GM12874 (cell line): ENCODE measurements at regions not wholly inside any gene's neighbourhood (a gene's known extent, or its start where the extent isn't known, plus 50 kb on each side); places are given as distances from the start of the nearest gene placed in this dataset.

ENCODE experiments used
- TF ChIP-seq, protein P1 (sequence below): IDR thresholded peaks from 2 replicates; pipeline ENCODE4 v1.5.1; 2011; ENCODE audit warnings: low read depth, mild to moderate bottlenecking, control low read depth, low read length, moderate library complexity; ENCODE audit not compliant: insufficient read depth

DNA sequence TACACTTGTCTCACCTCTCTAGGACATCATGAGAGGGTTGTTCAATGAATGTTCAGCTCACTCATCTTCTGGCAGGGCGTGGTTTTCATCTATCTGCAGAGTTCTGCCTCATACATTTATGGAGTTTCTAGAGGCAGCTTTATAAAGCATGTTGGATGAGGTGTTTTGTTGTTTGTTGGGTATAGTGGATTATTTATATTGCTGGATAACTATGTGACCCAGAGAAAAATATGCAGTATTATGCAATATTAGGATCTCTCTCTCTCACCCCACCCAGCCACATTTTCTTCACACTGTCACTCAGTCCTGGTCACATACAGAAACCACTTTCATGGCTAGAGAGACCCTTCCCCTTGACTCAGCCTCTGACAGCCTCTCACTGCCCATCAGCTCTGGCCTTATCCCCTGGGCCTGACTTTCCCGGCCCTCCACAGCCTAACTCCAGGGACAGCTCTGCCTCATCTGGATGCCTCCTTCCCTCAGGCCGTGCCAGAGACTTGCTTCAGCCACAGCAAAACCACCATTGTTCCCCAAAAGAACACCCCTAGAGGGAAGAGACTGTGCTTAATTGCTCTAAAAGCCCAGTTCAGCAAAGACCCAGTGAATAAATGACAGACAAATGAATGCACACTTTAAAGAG lies 260.3 kb downstream of the MYCN start:
- TF ChIP-seq, protein P1, sequence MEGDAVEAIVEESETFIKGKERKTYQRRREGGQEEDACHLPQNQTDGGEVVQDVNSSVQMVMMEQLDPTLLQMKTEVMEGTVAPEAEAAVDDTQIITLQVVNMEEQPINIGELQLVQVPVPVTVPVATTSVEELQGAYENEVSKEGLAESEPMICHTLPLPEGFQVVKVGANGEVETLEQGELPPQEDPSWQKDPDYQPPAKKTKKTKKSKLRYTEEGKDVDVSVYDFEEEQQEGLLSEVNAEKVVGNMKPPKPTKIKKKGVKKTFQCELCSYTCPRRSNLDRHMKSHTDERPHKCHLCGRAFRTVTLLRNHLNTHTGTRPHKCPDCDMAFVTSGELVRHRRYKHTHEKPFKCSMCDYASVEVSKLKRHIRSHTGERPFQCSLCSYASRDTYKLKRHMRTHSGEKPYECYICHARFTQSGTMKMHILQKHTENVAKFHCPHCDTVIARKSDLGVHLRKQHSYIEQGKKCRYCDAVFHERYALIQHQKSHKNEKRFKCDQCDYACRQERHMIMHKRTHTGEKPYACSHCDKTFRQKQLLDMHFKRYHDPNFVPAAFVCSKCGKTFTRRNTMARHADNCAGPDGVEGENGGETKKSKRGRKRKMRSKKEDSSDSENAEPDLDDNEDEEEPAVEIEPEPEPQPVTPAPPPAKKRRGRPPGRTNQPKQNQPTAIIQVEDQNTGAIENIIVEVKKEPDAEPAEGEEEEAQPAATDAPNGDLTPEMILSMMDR = no peak

DNA sequence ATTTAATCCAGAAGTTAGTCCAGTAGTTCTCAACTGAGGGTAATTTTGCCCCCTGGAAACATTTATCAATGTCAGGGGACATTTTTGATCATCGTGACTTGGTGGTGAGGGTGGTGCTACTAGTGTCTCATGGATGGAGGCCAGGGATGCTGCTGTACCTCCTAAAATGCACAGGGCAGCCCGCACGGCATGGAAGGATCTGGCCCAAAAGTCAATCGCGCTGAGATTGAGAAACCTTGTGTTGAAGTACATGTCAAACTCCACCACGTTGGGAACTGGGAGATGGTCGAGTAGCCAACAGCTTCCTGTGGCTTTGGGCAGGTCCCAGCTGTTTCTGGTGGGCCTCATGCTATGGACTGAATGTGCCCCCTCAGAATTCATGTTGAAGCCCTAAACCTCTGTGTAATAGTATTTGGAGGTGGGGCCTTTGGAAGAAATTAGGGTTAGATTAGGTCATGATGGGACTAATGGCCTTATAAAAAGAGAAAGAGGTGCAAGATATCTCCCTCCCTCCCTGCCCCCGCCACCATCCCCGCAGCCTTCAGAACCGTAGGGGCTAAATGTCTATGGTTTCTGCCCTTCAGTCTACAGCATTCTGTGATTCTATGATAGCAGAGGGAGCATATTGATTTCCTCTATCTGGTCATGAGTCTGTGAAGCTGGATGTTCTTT lies 259.7 kb downstream of the MYCN start:
- TF ChIP-seq, protein P1 = no peak

DNA sequence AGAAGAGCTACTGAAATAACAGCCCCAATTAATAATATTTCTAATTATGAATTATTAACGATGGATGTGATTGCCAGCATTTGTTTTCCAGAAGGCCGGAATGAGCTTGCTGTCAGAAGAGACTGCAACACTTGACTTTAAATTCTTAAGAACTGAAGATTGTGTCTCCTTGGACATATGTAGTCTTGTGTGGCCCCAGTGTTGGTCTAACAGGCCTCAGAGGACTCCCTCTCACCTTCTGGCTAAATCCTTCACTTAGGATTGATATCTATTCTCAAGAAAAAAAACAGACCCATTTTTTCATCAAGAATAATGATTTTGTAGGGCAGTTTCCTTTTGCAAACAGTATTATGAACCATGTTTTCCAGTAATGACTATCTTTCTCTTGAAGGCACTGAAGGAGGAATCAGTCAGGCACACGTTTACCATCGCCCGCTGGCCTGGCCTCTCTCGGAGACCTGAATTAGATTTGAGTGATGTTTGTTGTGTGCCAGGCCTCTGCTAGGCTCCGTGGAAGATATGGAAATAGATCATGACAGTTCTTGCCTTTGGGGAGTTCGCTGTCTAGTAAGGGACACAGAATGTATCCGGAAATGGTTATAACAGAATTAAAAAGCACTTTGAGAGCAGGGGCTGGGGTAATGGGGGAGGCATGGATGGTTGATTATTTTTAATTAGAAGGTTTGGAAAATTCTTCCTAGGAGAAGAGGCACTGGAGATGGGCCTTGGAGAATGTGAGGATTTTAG lies 258.0 kb downstream of the MYCN start:
- TF ChIP-seq, protein P1 = no peak

DNA sequence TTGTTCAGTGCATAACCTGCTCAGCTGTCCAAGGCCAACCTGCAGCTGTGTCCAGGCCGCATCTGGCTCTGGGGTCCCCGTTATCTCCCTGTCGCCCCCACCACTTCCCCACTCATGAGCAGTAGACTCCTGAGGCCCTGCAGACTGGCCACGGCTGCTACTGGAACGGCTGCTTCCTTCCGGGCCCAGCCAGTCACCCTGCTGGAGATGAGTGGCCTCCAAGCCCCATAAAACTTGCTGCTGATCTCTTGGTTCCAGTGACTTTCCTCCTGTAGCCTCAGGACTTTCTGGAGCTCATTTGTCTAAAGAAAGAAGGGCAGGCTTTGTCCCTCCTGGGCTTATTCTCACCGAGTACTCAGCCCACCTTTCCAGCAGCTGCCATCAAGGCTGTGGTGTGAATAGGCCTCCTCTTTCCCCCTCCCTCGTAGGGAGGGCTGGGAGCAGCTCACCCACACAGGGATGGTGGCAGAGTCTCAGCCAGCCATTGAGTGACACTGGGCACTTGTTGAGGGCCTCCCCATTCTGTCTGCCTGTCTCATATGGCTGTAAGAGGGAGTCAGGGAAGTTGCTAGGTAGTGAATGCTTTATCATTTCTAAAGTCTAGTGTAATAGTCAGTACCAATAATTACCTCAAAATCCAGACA lies 257.3 kb downstream of the MYCN start:
- TF ChIP-seq, protein P1 = no peak

DNA sequence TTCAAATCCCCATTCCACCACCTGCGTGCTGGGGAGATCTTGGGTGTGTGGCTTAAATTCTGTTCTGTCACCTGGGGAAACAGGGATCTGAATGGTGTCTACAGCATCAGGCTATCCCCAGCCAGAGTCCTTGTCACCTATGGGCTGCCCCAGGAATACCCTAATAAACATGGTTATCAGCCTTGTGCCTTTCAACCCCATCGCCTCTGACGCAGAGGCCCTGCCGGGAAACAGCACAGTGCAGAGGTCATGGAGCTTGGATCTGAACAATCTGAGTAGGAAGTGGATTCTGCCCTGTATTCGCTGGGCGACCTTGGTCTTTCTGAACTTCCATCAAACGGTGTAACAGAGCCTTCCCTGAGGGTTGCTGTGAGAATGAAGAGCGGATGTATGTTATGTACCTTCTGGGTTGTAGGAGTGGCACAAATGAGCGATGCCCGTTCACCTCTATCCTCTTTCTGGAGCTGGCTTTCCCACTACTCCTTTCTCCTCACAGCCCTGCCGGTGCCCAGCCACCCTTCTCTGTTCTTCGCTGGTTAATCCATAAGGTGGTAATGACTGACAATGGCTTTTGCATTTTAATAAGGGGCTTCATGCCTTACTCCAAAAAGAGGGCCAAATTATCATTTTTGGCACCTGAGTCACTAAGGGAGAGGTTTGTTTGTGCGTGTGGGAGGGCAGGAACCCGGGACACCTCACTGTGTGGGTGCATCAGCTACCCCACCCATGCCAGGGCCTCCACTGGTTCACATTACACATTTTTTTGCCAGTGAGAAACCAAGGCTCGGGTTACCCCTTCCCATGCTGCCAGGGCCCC lies 256.5 kb downstream of the MYCN start:
- TF ChIP-seq, protein P1 = no peak

DNA sequence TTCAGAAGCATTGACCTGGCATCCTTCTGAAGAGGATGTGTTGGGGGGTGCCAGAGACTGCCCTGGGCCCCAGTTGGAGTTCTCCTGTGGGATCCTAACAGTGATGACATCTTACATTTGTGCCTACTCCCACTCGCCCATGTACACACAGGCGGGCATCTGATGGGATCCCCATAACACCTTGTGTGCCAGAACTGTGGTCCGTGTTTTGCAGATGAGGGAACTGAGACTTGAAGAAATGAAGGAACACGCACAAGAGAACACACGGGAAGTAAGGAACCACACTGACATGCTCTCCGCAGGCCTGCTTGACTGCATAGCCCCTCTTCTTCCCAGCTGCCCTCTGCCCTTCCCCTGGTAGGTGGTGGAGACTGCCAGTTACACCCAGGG lies 255.3 kb downstream of the MYCN start:
- TF ChIP-seq, protein P1 = no peak
